PFSK-1 (cell line): ENCODE measurements at regions not wholly inside any gene's neighbourhood (a gene's known extent, or its start where the extent isn't known, plus 50 kb on each side); places are given as distances from the start of the nearest gene placed in this dataset.

Experiments used
- POLR2AphosphoS5 ChIP-seq: IDR thresholded peaks from 2 replicates; pipeline ENCODE4 v1.6.1; 2012; ENCODE audit warnings: low read depth, mild to moderate bottlenecking, control low read depth, low read length, moderate library complexity
- SIN3A ChIP-seq: IDR thresholded peaks from 2 replicates; pipeline ENCODE4 v1.6.1; 2012; ENCODE audit warnings: mild to moderate bottlenecking, low read length, moderate library complexity, borderline replicate concordance; ENCODE audit not compliant: insufficient read depth

DNA sequence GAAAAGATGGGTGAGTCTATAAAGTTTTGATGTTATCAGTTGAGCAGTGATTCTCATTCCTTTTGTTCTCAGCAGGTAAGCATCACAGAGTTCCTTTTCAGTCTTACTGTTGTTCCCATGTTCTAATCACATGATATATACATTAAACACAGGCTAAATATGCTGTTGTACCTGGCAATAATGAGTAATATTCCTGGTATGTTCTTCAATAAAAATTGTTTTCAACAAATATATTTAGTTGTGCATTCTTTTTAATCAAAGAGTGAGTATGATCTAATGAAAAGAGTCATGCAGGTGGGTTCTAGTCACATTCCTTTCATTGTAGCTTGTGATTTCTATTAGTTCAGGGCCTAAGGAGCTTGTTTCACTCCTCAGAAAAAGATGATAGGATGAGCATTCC is 288.3 kb upstream of the NETO1 start:
- no peak for TF ChIP-seq POLR2AphosphoS5
- no peak for TF ChIP-seq SIN3A
